Effector memory CD4-positive, alpha-beta T cell (primary cell): ENCODE measurements at regions not wholly inside any gene's neighbourhood (a gene's known extent, or its start where the extent isn't known, plus 50 kb on each side); places are given as distances from the start of the nearest gene placed in this dataset.
"Not testable (repeated sequence)": the region's sequence is repeated elsewhere in the genome, so short reads cannot be mapped to it uniquely, and the experiment has no call there.

ENCODE experiments used
- DNase-seq, 3 donors: peaks; one replicate each; pipeline ENCODE4 v3.0.0-alpha.2; 2020
- H3K27ac ChIP-seq: 2 replicates; pipeline ENCODE4 v1.7.0; 2013; ENCODE audit warnings: mild to moderate bottlenecking, low read length, moderate library complexity; ENCODE audit not compliant: insufficient read depth, poor library complexity, severe bottlenecking
- H3K27me3 ChIP-seq: replicated peaks from 2 replicates; pipeline ENCODE4 v1.7.0; 2013; ENCODE audit warnings: mild to moderate bottlenecking, low read length; ENCODE audit not compliant: insufficient read depth, control insufficient read depth, poor library complexity, severe bottlenecking
- H3K36me3 ChIP-seq: 2 replicates; pipeline ENCODE4 v1.7.0; 2013; ENCODE audit warnings: mild to moderate bottlenecking, low read length, moderate library complexity; ENCODE audit not compliant: control insufficient read depth, insufficient read depth
- H3K4me1 ChIP-seq: 2 replicates; pipeline ENCODE4 v1.7.0; 2013; ENCODE audit warnings: low read length, mild to moderate bottlenecking; ENCODE audit not compliant: control insufficient read depth, insufficient read depth, poor library complexity, severe bottlenecking
- H3K4me3 ChIP-seq: 2 replicates; pipeline ENCODE4 v1.7.0; 2013; ENCODE audit warnings: low read length, low read depth, mild to moderate bottlenecking; ENCODE audit not compliant: insufficient read depth, poor library complexity, severe bottlenecking
- H3K9me3 ChIP-seq: 2 replicates; pipeline ENCODE4 v1.7.0; 2013; ENCODE audit warnings: mild to moderate bottlenecking, low read length, moderate library complexity; ENCODE audit not compliant: control insufficient read depth

DNA sequence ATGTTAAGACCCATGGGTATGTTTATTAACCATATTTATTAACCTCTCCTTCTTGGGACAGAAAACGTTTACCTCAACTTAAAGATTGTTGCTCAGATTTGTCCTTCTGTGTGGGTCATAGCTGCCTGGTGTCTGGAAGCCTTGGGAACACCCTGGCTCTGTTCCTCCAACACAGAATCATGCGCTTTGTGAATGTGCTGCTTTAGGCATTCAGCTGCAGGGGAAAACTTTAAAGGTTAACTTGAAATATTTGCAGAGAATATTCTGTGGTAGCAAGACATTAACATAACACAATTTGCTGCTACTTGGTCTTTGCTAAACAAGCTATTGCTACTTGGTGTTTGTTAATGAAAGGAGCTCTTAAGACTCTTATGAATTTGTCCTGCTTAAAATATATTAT is 50.5 kb upstream of the THOC3 start:
- not testable (repeated sequence) for H3K4me3 ChIP-seq, H3K4me1 ChIP-seq, H3K9me3 ChIP-seq, DNase-seq, H3K36me3 ChIP-seq, H3K27me3 ChIP-seq, H3K27ac ChIP-seq

DNA sequence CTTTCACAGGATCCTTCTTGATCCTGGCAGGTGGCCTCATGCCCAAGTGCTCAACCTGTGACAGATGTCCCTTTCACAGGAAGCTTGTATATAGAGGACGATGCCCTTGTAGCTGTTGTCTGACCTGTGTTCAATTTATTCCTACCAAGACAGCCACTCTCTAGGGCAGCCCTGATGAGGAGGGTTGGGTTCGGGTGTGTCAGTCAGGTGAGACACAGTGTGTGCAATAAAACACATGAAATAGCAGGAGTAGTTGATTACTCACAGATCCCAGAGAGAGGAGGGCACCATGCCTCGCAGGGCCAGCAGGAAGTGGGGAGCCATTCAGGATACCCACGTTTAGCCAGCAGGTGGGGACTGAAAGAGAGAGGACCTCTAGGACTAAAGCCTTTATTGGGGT is 52.7 kb upstream of the THOC3 start:
- not testable (repeated sequence) for H3K4me1 ChIP-seq, H3K9me3 ChIP-seq, H3K4me3 ChIP-seq, H3K36me3 ChIP-seq, H3K27me3 ChIP-seq, H3K27ac ChIP-seq, DNase-seq

DNA sequence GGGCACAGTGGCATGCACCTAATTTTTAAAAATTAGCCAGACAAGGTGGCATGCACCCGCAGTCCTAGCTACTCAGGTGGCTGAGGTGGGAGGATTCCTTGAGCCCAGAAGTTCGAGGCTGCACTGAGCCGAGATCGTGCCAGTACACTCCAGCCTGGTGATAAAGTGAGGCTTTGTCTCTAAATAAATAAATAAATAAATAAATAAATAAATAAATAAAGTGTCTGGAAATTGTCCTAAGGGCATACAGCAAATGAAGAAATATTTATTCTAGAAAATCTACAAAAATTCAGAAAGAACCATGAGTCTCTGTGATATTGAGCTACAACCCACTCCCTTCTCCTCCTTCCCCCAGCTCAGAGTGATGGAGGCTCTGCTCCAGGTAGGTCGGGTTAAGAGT is 55.4 kb upstream of the THOC3 start:
- H3K27ac ChIP-seq, H3K27me3 ChIP-seq, H3K4me3 ChIP-seq, DNase-seq, H3K36me3 ChIP-seq, H3K9me3 ChIP-seq, H3K4me1 ChIP-seq: not testable (repeated sequence)

DNA sequence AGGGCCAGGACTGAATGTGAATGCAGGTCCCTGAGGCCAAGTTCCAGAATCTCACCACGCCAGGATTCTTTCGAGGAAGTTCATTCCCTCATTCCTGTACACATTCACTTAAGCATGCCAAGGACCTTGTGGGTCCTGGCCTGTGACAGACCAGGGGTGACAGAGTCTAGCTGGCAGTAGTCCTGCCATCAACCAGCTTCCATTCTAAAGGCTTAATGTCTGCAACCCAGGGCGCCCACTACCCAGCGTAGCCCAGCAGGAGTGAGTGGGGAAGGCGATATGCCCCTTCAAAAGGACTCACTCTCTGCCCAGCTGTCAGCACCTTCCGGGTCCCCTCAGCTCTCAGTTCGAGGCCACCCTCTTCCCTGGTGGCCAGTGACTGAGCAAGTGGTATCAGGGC is 61.3 kb upstream of the THOC3 start:
- H3K4me1 ChIP-seq, H3K27ac ChIP-seq, DNase-seq, H3K4me3 ChIP-seq, H3K9me3 ChIP-seq, H3K36me3 ChIP-seq, H3K27me3 ChIP-seq: not testable (repeated sequence)

DNA sequence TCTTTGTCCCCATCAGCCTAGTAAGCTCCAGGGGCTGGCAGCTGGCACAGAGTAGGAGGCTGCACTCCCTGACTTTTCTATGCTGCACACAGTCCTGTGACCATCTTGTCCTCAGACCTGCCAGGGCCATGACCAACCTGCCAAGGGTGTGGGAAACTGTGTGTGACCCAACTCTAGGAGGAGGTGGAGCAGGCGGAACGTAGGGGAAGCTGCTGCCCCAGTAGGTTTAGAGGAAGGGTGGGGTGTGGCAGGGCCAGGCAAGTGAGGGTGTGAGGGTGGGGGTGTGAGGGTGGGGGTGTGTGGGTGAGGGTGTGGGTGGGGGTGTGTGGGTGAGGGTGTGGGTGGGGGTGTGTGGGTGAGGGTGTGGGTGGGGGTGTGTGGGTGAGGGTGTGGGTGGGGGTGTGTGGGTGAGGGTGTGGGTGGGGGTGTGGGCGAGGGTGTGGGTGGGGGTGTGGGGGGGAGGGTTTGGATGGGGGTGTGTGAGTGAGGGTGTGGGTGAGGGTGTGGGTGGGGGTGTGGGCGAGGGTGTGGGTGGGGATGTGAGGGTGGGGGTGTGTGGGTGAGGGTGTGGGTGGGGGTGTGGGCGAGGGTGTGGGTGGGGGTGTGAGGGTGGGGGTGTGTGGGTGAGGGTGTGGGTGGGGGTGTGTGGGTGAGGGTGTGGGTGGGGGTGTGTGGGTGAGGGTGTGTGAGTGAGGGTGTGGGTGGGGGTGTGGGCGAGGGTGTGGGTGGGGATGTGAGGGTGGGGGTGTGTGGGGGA is 62.4 kb upstream of the THOC3 start:
- not testable (repeated sequence) for H3K27me3 ChIP-seq, H3K4me1 ChIP-seq, DNase-seq, H3K36me3 ChIP-seq, H3K27ac ChIP-seq, H3K9me3 ChIP-seq, H3K4me3 ChIP-seq

DNA sequence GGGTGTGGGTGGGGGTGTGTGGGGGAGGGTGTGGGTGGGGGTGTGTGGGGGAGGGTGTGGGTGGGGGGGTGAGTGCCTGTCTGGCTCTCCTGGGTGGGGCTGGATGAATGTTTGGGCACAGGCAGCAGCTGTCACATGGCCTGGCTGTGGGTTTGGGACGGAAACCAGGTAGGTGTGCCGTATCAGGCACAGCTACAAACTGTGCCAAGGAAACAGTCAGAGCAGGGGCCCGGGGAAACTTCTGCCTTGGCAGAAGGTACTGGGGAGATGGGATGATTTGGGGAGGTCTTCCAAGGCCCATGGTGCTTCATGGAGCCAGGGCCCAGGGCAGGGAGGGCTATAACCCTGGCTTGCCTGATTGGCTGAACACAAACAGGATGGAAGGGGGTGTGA is 63.0 kb upstream of the THOC3 start:
- not testable (repeated sequence) for H3K27ac ChIP-seq, H3K27me3 ChIP-seq, H3K36me3 ChIP-seq, DNase-seq, H3K4me3 ChIP-seq, H3K9me3 ChIP-seq
- H3K4me1 ChIP-seq = peaks cover 11% of the 10 kb centered on the region

DNA sequence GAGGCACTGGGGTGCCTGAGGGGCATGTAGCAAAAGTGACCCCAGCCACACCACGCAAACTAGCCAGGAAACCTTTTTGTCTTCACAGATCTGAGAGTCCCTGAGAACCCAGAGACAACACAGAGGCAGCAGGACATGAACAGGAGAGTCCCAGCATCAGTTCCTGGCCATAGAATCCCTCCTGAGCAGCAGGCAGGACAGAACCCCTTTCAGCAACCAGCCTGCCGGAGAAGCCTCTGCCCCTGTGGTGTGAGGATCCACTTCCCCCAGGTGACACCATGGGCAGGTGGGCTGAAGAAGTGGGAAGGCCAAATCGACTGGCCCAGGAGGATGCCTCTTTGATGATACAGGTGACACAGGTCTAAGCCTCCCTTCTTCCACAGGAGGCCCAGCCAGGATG is 65.1 kb upstream of the THOC3 start:
- H3K27ac ChIP-seq, DNase-seq, H3K36me3 ChIP-seq, H3K4me3 ChIP-seq, H3K27me3 ChIP-seq, H3K9me3 ChIP-seq: not testable (repeated sequence)
- H3K4me1 ChIP-seq = peaks cover 17% of the 10 kb centered on the region

DNA sequence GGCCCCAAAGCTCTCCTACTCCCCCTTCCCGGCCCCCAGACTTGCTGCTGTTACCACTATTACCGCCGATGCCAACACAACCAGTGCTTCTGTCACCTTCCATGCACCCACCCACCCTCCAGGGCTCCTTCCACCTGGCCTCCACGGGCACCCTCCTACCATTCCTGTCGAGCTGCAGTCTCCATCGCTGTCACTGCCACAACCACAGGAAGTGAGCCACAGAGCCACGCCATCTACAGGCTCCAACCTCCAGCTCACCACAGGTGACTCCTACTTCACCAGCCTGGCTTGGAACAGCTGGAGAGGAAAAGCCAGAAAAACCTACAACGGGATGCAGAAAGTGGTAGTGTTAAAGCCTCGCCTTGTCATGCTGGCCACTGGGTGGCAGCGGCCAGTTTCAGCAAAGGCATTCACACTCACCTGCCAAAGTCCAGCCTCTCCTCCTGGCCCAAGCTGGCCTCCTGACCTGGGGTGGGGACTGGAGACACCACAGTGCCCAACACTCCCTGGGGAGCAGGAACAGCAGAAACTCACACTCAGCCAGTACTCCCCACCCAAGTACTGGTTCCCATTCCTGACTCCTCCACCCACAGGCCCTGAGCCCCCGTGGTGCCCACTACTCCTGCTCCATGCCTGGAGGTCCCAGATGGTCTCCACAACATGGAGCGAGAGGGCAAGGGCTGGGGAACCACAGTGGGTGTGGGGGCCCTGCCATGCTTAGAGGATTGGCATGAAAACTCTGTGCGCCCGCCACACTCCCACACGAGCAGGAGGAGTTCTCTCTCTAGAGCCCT is 66.5 kb upstream of the THOC3 start:
- H3K9me3 ChIP-seq, H3K4me3 ChIP-seq, DNase-seq, H3K27me3 ChIP-seq, H3K36me3 ChIP-seq: not testable (repeated sequence)
- Histone ChIP-seq H3K4me1 (peaks cover 17% of the 10 kb centered on the region), H3K27ac (peak overlapping the region; percentile 51)

DNA sequence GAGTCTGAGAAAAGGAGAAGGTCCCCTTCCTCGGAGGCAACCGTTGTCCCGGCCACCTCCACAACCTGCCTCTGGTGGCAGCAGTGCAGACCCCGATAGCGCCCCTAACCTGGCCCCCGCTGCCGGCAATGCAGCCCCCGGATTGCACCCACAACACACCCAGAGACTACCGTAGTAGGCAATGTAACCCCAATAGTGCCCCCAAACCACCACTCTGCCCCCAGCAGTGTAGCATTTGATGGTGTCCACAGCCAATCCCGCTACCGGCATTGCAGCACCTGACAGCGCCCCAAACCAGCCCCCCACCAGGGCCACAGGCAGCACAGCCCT is 67.1 kb upstream of the THOC3 start:
- H3K27ac ChIP-seq = peak overlapping the region; percentile 51

DNA sequence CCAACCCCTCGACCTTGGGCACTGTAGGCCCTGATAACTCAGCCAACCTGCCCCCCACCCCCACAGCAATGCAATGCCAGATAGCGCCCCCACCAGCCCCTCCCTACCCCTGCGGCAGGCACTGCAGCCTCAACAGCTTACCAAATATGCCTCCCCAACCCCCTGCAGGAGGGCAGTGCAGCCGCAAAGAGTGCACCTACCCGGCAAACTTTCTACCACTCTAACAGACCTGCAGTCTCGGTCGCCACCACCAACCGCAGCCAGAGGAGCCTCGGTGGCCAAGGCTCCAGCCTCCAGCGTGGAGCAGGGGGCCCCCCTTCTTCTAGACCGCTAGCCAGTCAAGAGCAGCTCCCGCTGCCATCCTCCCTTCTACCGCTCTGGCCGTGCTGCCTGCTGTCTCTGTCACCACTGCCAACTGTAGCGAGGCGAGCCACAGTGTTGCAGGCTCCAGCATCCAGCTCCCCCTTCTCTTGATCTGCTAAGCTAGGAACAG is 67.7 kb upstream of the THOC3 start:
- H3K9me3 ChIP-seq, H3K4me3 ChIP-seq, H3K36me3 ChIP-seq, H3K27me3 ChIP-seq, DNase-seq: not testable (repeated sequence)
- Histone ChIP-seq H3K27ac (peak overlapping the region; percentile 32), H3K4me1 (peaks cover 17% of the 10 kb centered on the region)

More for the DNA sequence above, 67.1 kb upstream of the THOC3 start:
- H3K27me3 ChIP-seq, H3K9me3 ChIP-seq, H3K36me3 ChIP-seq, H3K4me3 ChIP-seq, DNase-seq: not testable (repeated sequence)
- H3K4me1 ChIP-seq = peaks cover 17% of the 10 kb centered on the region
